WTC11 (cell line): ENCODE measurements at regions not wholly inside any gene's neighbourhood (a gene's known extent, or its start where the extent isn't known, plus 50 kb on each side); places are given as distances from the start of the nearest gene placed in this dataset.

ENCODE experiments used
- ATAC-seq: fragments of 200-7000 bp; cut with Tn5 transposase; 2 replicates; pipeline ENCODE4 v1.10.0; 2021; ENCODE audit warnings: mild to moderate bottlenecking, moderate library complexity
- CTCF ChIA-PET: fragments of 300-600 bp; sonication (Branson Sonifier 250); formaldehyde crosslinking; loops from one replicate; lab custom pipeline; 2021; ENCODE audit warnings: antibody characterized with exemption; lab: Charles Lee
- POLR2A ChIA-PET: fragments of 350-600 bp; sonication (Branson Sonifier 250); formaldehyde crosslinking; loops from one replicate; lab custom pipeline; 2021; ENCODE audit warnings: antibody characterized with exemption; lab: Charles Lee
- DNase-seq: peaks from one replicate; pipeline ENCODE4 v3.0.0; 2021; ENCODE audit warnings: low spot score
- H3K27ac Mint-ChIP-seq: 2 replicates; pipeline ENCODE4 v1.8.0; 2021; ENCODE audit warnings: mixed read lengths
- H3K27me3 Mint-ChIP-seq: 2 replicates; pipeline ENCODE4 v1.8.0; 2021; ENCODE audit warnings: low read depth, mild to moderate bottlenecking, moderate library complexity, mixed read lengths
- H3K36me3 Mint-ChIP-seq: 2 replicates; pipeline ENCODE4 v1.8.0; 2021; ENCODE audit warnings: mixed read lengths
- H3K4me1 Mint-ChIP-seq: 2 replicates; pipeline ENCODE4 v1.8.0; 2022; ENCODE audit warnings: mixed read lengths
- H3K4me3 Mint-ChIP-seq: 2 replicates; pipeline ENCODE4 v1.8.0; 2021; ENCODE audit warnings: mild to moderate bottlenecking, moderate library complexity, mixed read lengths
- H3K9me3 Mint-ChIP-seq: 2 replicates; pipeline ENCODE4 v1.8.0; 2021; ENCODE audit warnings: mixed read lengths
- CREB1 ChIP-seq: sonication (generic); formaldehyde crosslinking; IDR thresholded peaks from 2 replicates; pipeline ENCODE4 v1.8.0; 2023; ENCODE audit warnings: mild to moderate bottlenecking, missing genetic modification reagents
- CREM ChIP-seq: sonication (generic); formaldehyde crosslinking; IDR thresholded peaks from 2 replicates; pipeline ENCODE4 v1.8.1; 2022; ENCODE audit warnings: mild to moderate bottlenecking, missing genetic modification reagents, moderate library complexity
- FOXJ3 ChIP-seq: sonication (generic); formaldehyde crosslinking; IDR thresholded peaks from 2 replicates; pipeline ENCODE4 v1.9.0; 2021; ENCODE audit warnings: missing genetic modification reagents, mild to moderate bottlenecking, borderline replicate concordance
- FOXK1 ChIP-seq: sonication (generic); formaldehyde crosslinking; IDR thresholded peaks from 2 replicates; pipeline ENCODE4 v1.8.0; 2022; ENCODE audit warnings: mild to moderate bottlenecking, moderate library complexity, missing genetic modification reagents
- MYBL2 ChIP-seq: sonication (generic); formaldehyde crosslinking; IDR thresholded peaks from 2 replicates; pipeline ENCODE4 v1.8.1; 2023; ENCODE audit warnings: mild to moderate bottlenecking, moderate library complexity, missing genetic modification reagents
- NFATC4 ChIP-seq: fragments of 250-450 bp; sonication (Bioruptor Pico); IDR thresholded peaks from 2 replicates; pipeline ENCODE4 v1.9.0; 2021; ENCODE audit warnings: mild to moderate bottlenecking
- OVOL2 ChIP-seq: fragments of 250-450 bp; sonication (Bioruptor Pico); IDR thresholded peaks from 2 replicates; pipeline ENCODE4 v1.9.0; 2021; ENCODE audit warnings: mild to moderate bottlenecking, borderline replicate concordance
- SMAD3 ChIP-seq: sonication (generic); formaldehyde crosslinking; IDR thresholded peaks from 2 replicates; pipeline ENCODE4 v1.8.0; 2022; ENCODE audit warnings: missing genetic modification reagents, mild to moderate bottlenecking, borderline replicate concordance
- SOX15 ChIP-seq: fragments of 250-450 bp; sonication (Bioruptor Pico); IDR thresholded peaks from 2 replicates; pipeline ENCODE4 v1.9.0; 2021; ENCODE audit warnings: mild to moderate bottlenecking
- TEAD1 ChIP-seq: sonication (generic); formaldehyde crosslinking; IDR thresholded peaks from 2 replicates; pipeline ENCODE4 v1.8.0; 2022; ENCODE audit warnings: mild to moderate bottlenecking, missing genetic modification reagents
- TEAD4 ChIP-seq: sonication (generic); formaldehyde crosslinking; IDR thresholded peaks from 2 replicates; pipeline ENCODE4 v1.8.0; 2022; ENCODE audit warnings: mild to moderate bottlenecking, missing genetic modification reagents
- ZNF219 ChIP-seq: sonication (generic); formaldehyde crosslinking; IDR thresholded peaks from 2 replicates; pipeline ENCODE4 v1.8.0; 2023; ENCODE audit warnings: missing genetic modification reagents, mild to moderate bottlenecking, borderline replicate concordance
- ZNF232 ChIP-seq: sonication (generic); formaldehyde crosslinking; IDR thresholded peaks from 2 replicates; pipeline ENCODE4 v1.8.0; 2022; ENCODE audit warnings: mild to moderate bottlenecking, missing genetic modification reagents
- TF ChIP-seq, protein P1 (sequence below): fragments of 250-450 bp; sonication (Bioruptor Pico); conservative IDR thresholded peaks from 2 replicates; pipeline ENCODE4 v1.9.0; 2021; ENCODE audit warnings: mild to moderate bottlenecking
- TF ChIP-seq, protein P2 (sequence below): sonication (generic); formaldehyde crosslinking; IDR thresholded peaks from 2 replicates; pipeline ENCODE4 v1.8.1; 2023; ENCODE audit warnings: mild to moderate bottlenecking, missing genetic modification reagents
- TF ChIP-seq, protein P3 (sequence below): fragments of 250-450 bp; sonication (Bioruptor Pico); IDR thresholded peaks from 2 replicates; pipeline ENCODE4 v1.9.0; 2021; ENCODE audit warnings: mild to moderate bottlenecking
- TF ChIP-seq, protein P4 (sequence below): sonication (generic); formaldehyde crosslinking; IDR thresholded peaks from 2 replicates; pipeline ENCODE4 v1.8.0; 2023; ENCODE audit warnings: missing genetic modification reagents
- TF ChIP-seq, protein P5 (sequence below): sonication (generic); formaldehyde crosslinking; IDR thresholded peaks from 2 replicates; pipeline ENCODE4 v1.8.1; 2022; ENCODE audit warnings: low read depth, missing genetic modification reagents, borderline replicate concordance
- TF ChIP-seq, protein P6 (sequence below): sonication (generic); formaldehyde crosslinking; IDR thresholded peaks from 2 replicates; pipeline ENCODE4 v1.8.0; 2022; ENCODE audit warnings: mild to moderate bottlenecking, missing genetic modification reagents

DNA sequence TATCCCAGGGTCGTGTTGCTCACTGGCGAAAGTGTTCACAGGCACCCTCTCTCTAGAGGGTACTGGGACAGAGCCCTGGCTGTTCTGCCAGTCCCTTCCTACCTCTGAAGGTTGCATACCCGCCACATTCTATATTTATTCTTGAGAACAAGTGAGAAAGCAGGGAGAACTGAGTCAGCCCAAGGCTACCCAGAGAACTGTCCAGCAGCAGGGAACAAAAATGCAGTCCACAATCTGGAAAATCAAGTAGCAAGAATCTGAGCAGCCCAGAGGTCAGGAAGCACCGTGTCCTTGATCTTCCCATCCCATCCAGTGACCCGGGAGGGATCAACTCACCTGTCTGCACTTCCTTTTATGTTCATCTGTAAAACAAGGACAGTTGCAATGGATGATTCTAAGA is 164.1 kb downstream of the FBXO15 start:
- ATAC-seq: no peak
- no peak for DNase-seq
- no peak overlapping the region for H3K27ac Mint-ChIP-seq
- no peak for TF ChIP-seq SOX15 (CRISPR knock-in tag)
- no peak for TF ChIP-seq ZNF219 (CRISPR knock-in tag)
- TF ChIP-seq, protein P1, sequence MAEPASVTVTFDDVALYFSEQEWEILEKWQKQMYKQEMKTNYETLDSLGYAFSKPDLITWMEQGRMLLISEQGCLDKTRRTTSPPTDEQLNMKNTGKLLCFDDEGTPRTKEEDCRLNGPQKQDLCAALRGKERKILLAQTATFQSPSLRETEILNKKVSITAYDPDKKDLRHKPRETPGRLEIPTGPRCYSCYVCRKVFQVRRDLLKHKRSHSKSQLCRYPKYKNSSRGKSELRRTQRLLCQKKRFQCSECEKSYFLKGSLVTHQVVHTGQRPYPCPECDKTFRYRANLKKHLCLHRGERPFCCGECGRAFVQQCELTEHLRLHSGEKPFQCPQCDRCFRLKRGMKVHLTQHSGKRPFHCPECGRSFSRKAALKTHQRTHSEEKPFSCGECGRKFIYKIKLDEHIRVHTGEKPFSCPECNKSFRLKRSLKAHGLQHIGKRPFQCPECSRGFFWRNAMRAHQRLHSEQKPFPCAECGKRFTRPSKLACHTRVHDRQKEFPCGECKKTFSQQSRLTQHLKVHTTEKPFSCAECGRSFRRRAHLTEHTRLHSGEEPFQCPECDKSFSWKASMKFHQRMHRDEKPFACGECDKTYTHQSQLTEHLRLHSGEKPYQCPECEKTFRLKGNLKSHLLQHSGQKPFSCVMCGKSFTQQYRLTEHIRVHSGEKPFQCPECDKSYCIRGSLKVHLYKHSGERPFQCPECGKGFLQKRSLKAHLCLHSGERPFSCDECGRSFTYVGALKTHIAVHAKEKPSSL (CRISPR knock-in tag): no peak
- no peak for TF ChIP-seq FOXK1 (CRISPR knock-in tag)
- TF ChIP-seq ZNF232: no peak
- TF ChIP-seq TEAD1 (CRISPR knock-in tag): no peak
- TF ChIP-seq OVOL2: no peak
- TF ChIP-seq, protein P2, sequence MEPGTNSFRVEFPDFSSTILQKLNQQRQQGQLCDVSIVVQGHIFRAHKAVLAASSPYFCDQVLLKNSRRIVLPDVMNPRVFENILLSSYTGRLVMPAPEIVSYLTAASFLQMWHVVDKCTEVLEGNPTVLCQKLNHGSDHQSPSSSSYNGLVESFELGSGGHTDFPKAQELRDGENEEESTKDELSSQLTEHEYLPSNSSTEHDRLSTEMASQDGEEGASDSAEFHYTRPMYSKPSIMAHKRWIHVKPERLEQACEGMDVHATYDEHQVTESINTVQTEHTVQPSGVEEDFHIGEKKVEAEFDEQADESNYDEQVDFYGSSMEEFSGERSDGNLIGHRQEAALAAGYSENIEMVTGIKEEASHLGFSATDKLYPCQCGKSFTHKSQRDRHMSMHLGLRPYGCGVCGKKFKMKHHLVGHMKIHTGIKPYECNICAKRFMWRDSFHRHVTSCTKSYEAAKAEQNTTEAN: no peak
- TF ChIP-seq, protein P3, sequence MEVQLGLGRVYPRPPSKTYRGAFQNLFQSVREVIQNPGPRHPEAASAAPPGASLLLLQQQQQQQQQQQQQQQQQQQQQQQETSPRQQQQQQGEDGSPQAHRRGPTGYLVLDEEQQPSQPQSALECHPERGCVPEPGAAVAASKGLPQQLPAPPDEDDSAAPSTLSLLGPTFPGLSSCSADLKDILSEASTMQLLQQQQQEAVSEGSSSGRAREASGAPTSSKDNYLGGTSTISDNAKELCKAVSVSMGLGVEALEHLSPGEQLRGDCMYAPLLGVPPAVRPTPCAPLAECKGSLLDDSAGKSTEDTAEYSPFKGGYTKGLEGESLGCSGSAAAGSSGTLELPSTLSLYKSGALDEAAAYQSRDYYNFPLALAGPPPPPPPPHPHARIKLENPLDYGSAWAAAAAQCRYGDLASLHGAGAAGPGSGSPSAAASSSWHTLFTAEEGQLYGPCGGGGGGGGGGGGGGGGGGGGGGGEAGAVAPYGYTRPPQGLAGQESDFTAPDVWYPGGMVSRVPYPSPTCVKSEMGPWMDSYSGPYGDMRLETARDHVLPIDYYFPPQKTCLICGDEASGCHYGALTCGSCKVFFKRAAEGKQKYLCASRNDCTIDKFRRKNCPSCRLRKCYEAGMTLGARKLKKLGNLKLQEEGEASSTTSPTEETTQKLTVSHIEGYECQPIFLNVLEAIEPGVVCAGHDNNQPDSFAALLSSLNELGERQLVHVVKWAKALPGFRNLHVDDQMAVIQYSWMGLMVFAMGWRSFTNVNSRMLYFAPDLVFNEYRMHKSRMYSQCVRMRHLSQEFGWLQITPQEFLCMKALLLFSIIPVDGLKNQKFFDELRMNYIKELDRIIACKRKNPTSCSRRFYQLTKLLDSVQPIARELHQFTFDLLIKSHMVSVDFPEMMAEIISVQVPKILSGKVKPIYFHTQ: no peak
- no peak for TF ChIP-seq CREB1 (CRISPR knock-in tag)
- no peak for TF ChIP-seq NFATC4 (CRISPR knock-in tag)
- TF ChIP-seq, protein P4, sequence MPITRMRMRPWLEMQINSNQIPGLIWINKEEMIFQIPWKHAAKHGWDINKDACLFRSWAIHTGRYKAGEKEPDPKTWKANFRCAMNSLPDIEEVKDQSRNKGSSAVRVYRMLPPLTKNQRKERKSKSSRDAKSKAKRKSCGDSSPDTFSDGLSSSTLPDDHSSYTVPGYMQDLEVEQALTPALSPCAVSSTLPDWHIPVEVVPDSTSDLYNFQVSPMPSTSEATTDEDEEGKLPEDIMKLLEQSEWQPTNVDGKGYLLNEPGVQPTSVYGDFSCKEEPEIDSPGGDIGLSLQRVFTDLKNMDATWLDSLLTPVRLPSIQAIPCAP: no peak
- TF ChIP-seq SMAD3 (CRISPR knock-in tag): no peak
- no peak for TF ChIP-seq CREM
- TF ChIP-seq TEAD4 (CRISPR knock-in tag): no peak
- no peak for TF ChIP-seq MYBL2 (CRISPR knock-in tag)
- no peak for TF ChIP-seq FOXJ3 (CRISPR knock-in tag)
- TF ChIP-seq, protein P5, sequence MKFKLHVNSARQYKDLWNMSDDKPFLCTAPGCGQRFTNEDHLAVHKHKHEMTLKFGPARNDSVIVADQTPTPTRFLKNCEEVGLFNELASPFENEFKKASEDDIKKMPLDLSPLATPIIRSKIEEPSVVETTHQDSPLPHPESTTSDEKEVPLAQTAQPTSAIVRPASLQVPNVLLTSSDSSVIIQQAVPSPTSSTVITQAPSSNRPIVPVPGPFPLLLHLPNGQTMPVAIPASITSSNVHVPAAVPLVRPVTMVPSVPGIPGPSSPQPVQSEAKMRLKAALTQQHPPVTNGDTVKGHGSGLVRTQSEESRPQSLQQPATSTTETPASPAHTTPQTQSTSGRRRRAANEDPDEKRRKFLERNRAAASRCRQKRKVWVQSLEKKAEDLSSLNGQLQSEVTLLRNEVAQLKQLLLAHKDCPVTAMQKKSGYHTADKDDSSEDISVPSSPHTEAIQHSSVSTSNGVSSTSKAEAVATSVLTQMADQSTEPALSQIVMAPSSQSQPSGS (CRISPR knock-in tag): no peak
- TF ChIP-seq, protein P6, sequence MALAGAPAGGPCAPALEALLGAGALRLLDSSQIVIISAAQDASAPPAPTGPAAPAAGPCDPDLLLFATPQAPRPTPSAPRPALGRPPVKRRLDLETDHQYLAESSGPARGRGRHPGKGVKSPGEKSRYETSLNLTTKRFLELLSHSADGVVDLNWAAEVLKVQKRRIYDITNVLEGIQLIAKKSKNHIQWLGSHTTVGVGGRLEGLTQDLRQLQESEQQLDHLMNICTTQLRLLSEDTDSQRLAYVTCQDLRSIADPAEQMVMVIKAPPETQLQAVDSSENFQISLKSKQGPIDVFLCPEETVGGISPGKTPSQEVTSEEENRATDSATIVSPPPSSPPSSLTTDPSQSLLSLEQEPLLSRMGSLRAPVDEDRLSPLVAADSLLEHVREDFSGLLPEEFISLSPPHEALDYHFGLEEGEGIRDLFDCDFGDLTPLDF: no peak
- H3K36me3 Mint-ChIP-seq: peaks cover 14% of the 10 kb centered on the region
- H3K4me1 Mint-ChIP-seq: peaks cover 7% of the 10 kb centered on the region; the same call in 1 of the 2 replicates
- peaks cover 16% of the 10 kb centered on the region for H3K9me3 Mint-ChIP-seq
- ChIA-PET POLR2A (no interaction called here), CTCF (no interaction called here)
- H3K27me3 Mint-ChIP-seq: no peaks in the 10 kb centered on the region
- no peak overlapping the region for H3K4me3 Mint-ChIP-seq
